AG09309 (cell line): ENCODE measurements at regions not wholly inside any gene's neighbourhood (a gene's known extent, or its start where the extent isn't known, plus 50 kb on each side); places are given as distances from the start of the nearest gene placed in this dataset.

Experiments used
- DNase-seq: peaks from one replicate; pipeline ENCODE4 v3.0.0-alpha.2; 2010; ENCODE audit warnings: low read depth
- H3K4me3 ChIP-seq: 2 replicates; pipeline ENCODE4 v1.5.1; 2011; ENCODE audit warnings: mild to moderate bottlenecking, low read depth, low read length, moderate library complexity; ENCODE audit not compliant: control insufficient read depth
- TF ChIP-seq, protein P1 (sequence below): IDR thresholded peaks from 2 replicates; pipeline ENCODE4 v1.5.1; 2011; ENCODE audit warnings: mild to moderate bottlenecking, low read depth, low read length, inconsistent platforms; ENCODE audit not compliant: insufficient read depth, control insufficient read depth; ENCODE audit errors: missing control alignments

- TF ChIP-seq, protein P1, sequence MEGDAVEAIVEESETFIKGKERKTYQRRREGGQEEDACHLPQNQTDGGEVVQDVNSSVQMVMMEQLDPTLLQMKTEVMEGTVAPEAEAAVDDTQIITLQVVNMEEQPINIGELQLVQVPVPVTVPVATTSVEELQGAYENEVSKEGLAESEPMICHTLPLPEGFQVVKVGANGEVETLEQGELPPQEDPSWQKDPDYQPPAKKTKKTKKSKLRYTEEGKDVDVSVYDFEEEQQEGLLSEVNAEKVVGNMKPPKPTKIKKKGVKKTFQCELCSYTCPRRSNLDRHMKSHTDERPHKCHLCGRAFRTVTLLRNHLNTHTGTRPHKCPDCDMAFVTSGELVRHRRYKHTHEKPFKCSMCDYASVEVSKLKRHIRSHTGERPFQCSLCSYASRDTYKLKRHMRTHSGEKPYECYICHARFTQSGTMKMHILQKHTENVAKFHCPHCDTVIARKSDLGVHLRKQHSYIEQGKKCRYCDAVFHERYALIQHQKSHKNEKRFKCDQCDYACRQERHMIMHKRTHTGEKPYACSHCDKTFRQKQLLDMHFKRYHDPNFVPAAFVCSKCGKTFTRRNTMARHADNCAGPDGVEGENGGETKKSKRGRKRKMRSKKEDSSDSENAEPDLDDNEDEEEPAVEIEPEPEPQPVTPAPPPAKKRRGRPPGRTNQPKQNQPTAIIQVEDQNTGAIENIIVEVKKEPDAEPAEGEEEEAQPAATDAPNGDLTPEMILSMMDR = no peak
- DNase-seq = no peak
- no peak overlapping the region for H3K4me3 ChIP-seq
Observed at GRCh38 chr5:143953851-143954250, 141.9 kb downstream of the HMHB1 start.

GRCh38 chr5:143955141-143955540, 143.2 kb downstream of the HMHB1 start:
- no peak for DNase-seq
- TF ChIP-seq, protein P1 = no peak

DNA sequence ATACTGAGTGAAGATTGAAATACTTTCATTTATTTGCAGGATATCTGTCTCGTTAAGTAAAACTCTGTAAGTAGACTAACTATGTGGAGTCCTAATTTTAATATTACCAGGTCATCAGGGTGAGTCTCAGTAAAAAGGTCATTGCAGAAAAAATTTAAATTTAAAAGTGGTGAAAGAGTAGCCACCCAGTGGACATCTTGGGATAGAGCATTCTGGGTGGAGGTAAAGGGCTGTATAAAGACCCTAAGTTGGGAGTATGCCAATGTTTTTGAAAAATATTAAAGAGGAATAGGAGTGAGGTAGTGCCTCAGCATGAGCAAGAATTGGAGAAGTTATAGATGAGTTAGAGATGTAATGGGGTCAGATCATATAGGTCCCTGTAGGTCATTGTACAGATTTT, 145.5 kb downstream of the HMHB1 start:
- DNase-seq = no peak
- TF ChIP-seq, protein P1 = peak; percentile 29
- no peak overlapping the region for H3K4me3 ChIP-seq

More at GRCh38 chr5:143955141-143955540, 143.2 kb downstream of the HMHB1 start:
- no peak overlapping the region for H3K4me3 ChIP-seq

- H3K4me3 ChIP-seq = no peak overlapping the region
- TF ChIP-seq, protein P1 = no peak
- no peak for DNase-seq
Observed at GRCh38 chr5:143962201-143962600, 150.2 kb downstream of the HMHB1 start.

DNA sequence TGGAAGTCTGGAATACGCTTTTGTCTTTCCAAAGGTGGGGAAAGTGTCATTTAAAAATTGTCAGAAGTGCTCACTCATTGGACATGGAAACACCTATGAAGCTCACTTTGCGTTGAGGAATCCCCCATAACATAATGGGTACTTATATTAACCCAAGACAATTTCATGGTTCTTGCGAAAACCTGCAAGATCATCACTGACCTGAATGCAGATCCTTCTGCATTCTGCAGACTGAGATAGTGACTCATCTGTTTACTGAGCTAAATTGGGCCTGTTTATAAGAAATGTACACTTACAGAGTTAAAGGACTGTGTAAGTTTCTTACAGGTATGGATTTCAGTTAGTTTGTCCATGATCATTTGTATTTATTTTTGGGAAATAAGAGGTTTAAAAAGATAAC, 153.0 kb downstream of the HMHB1 start:
- no peak for DNase-seq
- TF ChIP-seq, protein P1 = no peak

DNA sequence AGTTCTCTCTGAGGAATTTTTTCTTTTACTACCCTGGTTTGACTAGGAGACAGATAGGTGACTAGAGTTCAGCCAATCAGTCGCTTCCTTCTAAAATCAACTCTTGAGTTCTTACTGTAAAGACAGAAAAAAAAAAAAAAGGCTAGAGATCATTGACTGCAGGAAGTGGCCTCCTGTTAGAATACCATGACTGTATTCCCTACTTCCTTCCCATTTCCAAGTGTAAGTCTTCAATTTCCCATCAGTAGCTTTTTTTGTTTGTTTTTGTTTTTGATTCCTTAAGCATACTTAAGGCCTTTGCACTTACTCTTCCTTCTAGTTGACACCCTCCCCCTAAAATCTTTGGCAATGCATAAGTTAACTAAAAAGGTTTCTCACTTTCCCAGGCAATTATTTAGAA, 154.3 kb downstream of the HMHB1 start:
- TF ChIP-seq, protein P1 = no peak
- no peak overlapping the region for H3K4me3 ChIP-seq
- no peak for DNase-seq

More for the DNA sequence above, 153.0 kb downstream of the HMHB1 start:
- H3K4me3 ChIP-seq = no peak overlapping the region
